Stimulated activated CD8-positive, alpha-beta memory T cell treated with anti-CD3 and anti-CD28 coated beads, Interleukin-7, amount 100 ng/mL, for 4 hours (primary cell): ENCODE measurements at regions not wholly inside any gene's neighbourhood (a gene's known extent, or its start where the extent isn't known, plus 50 kb on each side); places are given as distances from the start of the nearest gene placed in this dataset.
"Not testable (repeated sequence)": the region's sequence is repeated elsewhere in the genome, so short reads cannot be mapped to it uniquely, and the experiment has no call there.

Experiments
- DNase-seq, 2 donors: peaks; one replicate each; pipeline ENCODE4 v3.0.0-alpha.2; 2020; ENCODE audit warnings: low read depth in 2 of 2

DNA sequence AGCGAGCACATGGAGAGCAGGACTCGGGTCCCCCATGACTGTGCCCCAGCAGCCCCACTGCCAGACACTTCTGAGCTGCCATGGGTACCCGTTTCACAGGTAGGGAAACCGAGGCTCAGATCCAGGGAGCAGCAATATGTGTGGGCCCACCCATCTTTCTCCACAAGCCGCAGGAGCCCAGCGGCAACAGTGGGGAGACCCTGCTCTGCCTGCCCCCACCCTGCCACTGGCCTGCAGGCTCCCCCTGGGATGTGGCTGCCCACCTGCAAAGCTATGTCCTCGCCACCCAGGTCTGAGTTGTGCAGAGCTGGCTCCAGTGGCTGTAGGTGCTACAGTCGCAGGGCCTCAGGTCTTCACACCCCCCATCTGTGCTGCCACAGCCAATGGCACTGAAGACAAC, 50.6 kb upstream of the C1QTNF9B start:
- no peak for DNase-seq

DNA sequence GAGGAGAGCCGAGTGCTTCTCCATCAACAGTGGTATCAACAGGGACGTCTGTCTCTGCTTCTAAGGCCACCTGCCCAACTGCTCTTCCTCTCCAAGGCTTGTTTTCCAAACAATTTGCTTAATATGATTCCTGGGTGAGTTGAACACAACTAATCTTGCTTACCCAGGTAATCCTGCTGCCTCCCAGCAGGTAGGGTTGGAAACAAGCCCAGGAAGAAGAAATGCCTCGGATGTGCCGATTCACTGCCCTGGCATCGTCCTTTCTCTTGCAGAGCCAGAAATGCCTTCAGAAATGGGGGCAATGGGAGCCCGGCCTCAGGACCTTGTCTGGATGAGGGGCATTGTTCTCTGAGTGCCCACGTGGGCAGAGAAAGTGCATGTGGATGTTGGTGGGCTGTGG, 51.9 kb upstream of the C1QTNF9B start:
- no peak for DNase-seq

DNA sequence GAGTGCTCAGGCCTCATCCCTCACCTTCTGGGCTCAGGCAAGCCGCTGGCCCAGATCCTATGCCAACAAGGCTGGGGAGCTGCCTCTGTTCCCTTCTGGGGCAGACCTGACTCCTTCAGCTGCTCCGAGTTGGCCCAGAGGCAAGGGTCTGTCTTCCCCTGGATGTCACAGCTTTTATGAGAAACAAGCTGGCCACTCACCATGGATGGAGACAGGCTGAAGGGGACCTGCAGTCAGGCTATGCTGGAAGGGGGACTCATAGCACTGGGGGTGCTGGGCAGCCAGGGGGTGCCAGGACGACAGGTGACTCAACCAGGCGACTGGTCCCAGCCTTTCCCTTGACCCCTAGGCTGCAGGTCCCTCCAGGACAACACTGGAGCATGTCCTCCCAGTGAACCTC, 52.4 kb upstream of the C1QTNF9B start:
- no peak for DNase-seq

DNA sequence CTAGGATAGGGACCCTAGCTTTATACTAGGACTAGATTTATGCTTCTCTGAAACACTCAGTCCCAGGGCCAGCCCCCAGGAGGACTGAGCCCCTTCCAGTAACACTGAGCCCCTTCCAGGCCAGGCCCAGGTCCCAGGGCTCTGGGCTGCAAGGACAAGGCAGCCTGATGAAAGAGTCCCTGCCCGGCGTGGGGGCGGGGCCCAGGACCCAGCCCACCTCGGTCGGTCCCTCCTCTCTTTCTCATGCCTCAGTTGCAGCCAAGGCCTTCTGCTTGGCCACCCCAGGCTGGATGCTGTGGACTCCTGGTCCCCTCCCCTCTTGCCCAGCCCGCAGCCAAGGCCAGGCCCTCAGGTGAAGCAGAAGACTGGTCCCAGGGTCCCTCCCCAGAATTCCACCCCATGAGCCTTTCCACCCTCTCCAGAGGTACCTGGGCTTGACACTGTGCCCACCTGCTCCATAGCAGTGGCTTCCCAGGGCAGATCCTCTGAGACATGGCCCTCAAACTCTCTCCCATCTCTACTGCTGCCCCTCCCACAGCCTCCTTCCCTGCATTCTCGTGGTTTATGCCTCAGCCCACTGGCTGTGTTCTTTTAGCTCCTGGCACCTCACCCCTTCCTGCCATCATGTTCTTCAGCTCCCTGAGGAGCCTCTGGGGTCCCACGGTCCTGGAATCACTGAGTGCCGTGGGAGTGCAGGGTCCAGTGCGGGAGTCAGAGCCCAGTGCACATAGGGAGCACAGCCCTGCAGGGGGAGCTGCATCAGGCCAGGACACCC, 53.6 kb upstream of the C1QTNF9B start:
- no peak for DNase-seq

DNA sequence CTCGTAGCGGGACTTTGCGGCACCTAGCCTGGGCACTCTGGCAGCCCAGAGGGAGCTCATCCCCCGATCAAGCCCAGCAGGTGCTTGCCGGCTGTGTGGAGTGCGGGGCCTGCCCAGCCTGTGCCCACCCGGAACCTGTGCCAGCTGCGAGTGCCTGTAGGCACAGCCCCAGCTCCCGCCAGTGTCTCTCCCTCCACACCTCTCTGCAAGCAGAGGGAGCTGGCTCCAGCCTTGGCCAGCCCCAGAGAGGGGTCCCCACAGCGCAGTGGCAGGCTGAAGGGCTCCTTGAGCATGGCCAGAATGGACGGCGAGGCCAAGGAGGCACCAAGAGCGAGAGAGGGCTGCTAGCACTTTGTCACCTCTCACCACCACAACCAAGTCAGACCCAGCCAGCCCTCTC, 55.5 kb upstream of the C1QTNF9B start:
- no peak for DNase-seq

DNA sequence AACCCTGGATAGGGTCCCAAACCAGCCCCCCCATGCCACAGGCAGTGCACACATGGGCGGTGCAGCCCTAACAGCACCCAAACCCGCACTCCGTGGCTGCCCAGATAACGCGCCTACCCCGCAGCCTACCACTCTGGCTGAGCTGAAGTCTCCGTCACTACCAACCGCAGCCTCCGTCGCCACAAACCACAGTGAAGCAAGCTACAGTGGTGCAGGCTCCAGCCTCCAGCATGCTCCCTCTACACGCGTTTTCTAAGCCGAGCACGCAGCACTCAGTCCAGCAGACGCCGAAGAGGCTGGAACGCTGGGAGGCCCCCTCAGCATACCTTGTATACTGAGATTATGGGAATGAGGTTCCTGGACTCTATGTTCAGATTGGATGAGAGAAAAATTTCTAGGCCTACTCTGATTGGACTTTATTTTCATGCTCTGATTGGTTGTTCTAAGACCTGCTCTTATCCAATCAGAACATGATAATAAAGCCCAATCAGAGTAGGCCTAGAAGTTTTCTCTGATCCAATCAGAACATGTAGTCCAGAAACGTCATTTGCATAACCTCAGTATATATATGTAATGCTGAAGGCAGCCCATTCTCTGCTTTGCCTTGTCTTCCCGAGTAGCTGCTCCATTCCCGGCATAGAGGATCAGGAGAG, 56.7 kb upstream of the C1QTNF9B start:
- no peak for DNase-seq

DNA sequence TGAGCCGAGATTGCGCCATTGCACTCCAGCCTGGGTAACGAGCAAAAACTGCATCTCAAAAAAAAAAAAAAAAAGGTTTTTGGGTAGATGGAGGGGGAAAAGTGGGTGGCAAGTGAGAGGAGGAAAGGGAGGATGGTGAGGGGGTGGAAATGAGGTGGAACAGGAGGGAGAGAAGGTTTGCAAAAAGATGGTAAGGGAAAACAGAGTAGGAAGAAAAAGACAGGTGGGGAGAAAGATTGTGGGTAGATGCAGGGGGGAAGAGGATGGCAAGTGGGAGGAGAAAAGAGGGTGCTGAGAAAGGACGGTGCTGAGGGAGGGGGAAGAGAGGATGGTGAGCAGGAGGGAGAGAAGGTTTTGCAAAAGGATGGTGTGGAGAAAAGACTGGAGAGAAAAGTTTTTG, 57.8 kb upstream of the C1QTNF9B start:
- DNase-seq = no peak

DNA sequence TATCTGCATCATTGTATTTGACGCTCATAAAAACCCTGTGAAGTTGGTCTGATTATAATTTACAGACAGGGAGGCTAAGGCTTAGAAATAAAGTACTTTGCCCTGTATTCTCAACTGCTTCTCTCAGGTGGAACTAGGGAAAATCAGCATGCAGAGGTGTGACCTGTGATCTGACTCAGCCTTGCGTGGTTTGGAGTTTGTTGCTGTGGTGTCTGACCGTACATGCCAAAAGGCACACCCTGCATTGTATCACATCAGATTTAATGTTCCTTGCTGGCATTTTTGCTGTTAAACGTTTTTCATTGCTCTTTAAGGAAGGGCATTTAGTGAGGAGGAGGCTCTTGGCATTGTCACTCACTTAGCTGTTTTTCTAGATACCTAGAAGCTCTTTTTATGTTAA, 58.8 kb upstream of the C1QTNF9B start:
- no peak for DNase-seq

DNA sequence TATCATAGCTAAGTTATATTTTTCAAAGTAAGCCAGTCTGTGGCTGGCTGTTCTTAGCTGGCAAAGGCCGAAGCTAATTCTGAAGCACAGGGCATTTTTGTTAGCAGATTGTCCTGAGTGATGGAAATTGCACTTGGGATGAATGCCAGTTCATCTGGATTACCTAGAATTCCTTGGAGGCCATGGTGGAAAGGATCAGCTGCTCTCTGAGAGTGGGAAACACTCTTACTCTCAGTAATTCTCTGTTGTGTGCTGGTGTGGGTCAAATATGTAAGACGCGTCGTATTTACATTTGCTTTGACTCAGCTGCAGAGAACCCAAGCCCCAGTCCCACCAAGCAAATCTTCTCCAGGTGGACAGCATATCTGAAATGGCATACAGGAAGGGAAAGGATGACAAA, 60.7 kb upstream of the C1QTNF9B start:
- DNase-seq = no peak

DNA sequence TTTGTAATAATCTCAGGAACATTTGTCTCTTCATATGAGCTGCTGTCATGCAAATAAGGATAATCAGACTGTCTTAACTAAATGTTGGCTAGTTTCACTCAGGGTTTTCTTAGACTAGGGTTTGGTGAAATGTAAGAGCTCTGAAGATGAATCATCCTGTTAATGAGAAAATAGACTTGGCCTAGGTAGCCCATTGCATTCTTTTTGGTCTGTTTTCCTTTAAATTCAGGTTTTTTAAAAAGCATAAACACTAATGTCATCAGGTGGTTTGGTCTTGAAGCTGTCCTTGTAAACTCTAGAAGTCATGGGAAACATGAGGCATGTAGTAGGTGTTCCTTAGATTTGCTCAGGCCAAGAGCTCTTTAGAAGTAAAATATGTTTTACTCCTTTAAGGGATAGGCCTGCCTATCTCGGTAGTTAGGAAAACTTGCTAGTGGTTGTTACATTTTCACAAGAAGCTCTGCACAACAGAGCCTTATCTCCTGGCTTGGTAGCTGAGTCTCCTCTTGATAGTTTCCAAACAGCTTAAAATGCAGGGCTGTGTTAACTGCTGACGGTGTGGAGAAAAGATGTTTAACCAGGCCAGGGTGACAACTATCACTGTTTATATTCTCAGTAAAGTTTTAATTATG, 62.0 kb upstream of the C1QTNF9B start:
- no peak for DNase-seq

DNA sequence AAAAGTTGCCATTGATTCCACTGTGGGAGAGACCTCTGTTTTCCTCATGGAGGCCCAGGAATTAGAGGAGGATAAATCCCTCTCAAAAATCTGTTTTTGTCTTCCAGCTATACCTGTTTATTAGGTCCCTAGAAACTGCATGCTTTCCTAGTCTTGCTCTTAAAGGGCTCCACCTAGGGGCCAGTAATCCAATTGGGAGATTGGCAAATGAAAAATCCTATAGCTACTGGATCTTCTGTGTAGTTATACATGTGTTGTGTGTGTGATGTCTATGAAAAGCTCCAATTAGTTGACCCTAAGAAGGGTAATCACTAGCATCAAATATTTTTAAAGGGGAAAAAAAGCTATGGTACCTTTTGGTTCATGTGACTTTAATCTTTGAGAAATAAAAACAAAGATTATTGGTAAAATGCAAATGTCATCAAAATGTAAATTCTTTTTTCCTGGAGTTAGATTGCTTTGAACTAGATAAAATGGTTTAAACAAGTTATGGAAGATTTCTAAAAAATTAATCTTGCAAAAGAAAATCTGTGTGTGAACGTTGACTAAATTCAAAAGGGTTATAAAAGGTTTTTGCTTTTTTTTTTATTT, 63.4 kb upstream of the C1QTNF9B start:
- DNase-seq = no peak

DNA sequence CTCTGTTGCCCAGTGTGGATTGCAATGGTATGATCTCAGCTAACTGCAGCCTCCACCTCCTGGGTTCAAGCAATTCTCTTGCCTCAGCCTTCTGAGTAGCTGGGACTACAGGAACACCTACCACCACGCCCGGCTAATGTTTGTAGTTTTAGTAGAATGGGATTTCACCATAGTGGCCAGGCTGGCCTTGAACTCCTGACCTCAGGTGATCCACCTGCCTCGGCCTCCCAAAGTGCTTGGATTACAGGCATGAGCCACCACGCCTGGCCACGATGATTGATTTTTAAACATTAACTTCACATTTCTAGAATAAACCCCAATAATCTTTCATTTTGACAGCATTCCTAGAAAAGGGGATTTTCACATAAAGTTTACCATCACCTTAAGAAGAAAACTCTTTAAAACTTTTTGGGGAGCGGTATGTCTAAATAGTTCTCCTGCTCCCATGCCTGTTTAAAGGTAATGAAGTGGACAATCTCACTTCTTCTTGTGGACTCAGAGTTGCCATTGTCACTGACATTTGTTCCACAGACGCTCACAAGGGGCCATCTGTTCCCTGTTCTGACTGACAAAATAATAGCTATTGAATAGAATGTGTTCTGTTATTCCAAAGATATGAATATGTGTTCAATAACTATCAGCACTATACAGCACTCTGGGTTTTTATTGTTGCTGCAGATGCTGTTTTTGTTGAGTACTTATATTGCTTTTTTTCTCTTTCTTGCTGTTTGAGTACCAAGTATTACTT, 66.1 kb upstream of the C1QTNF9B start:
- DNase-seq = no peak

DNA sequence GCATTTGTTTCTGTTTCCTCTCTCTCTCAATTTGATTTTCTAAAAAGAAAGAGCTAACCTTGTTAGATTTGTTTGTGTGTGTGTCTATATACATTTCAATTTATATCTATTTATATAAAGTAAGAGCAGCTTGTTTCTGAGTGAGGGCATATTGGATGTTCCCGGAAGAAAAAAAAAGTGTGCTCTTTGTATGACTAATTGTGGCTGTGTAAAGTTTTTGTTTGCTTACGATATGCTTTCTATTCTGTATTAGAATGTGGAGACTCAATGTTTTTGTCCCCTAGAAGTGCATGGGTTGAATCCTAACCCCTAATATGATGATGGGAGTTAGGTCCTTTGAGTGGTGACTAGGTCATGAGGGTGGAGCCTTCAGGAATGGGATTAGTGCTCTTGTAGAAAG, 66.6 kb upstream of the C1QTNF9B start:
- DNase-seq = no peak

DNA sequence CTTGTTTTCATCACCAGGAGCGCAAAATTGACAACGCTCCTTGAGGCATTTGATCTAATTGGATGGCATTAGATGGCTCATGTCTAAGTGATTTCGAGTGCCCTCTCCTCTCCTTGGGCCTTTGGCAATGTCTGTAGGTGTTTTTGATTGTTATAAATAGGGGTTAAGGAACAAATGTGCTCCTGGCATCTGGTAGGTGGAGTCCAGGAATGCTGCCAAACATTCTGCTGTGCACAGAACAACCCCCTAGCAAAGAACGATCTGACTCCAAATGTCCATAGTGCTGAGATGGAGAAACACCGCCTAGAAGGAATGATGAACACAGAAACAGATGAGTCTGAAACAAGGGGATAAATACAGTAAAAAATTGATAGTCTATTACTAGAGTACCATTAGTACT, 68.0 kb upstream of the C1QTNF9B start:
- no peak for DNase-seq

DNA sequence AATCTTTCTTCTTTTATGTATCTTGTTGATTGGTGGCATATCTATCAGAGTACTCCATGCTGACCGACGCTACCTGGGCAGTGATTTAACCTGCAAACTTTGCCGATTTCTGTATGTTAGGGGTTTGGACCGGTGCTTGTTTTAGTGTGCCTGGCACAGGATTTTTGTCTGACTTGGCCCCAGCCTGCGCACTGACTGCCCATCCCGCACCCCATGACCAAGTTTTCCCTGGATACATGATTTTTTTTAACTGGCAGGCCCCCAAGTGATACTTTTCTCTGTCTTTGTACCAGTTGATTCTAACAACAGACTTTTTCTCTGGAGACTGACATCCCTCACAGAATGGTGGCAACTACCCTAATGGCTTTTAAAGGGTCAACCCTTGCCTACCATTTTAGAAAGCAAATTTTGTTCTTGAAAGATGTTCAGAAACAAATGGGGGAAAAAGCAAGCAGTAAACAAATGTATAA, 69.0 kb upstream of the C1QTNF9B start:
- DNase-seq = no peak

DNA sequence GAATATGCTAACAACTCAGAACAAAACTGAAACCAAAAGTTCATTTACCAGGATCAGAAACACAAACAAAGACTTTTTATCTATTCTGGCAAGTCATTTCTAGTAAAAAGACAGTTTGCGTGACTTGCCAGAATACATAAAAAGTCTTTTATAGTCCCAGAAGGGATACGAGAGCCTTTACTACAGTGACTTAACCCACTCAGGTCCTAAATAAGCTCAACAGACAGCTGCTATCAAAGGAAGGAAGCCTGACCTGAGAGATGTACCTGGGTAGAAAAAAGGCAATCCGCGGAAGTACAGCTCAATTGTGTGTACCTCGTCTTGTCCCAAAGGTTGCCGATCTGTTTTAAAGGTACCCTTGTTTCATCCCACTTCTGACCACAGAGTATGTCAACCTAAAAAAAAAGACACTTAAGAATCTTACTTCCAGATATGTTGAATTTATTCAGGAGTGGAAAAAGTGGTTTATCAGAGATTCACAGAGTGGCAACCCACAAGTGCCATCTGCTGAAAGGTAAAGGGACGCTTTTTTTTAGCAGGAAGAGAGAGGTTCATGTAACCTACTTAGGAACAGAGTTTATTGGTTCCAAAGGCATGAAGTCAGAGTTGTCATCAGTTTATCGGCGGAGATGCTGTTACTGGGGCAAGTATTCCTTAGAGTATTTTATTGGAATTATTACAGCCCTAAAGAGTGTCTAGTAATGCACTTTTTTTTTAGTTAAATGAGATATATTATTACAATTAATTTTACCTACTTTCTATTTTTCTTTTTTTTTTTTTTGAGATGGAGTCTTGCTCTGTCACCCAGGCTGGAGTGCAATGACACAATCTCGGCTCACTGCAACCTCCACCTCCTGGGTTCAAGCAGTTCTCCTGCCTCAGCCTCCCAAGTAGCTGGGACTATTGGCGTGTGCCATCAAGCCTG, 69.7 kb upstream of the C1QTNF9B start:
- no peak for DNase-seq

DNA sequence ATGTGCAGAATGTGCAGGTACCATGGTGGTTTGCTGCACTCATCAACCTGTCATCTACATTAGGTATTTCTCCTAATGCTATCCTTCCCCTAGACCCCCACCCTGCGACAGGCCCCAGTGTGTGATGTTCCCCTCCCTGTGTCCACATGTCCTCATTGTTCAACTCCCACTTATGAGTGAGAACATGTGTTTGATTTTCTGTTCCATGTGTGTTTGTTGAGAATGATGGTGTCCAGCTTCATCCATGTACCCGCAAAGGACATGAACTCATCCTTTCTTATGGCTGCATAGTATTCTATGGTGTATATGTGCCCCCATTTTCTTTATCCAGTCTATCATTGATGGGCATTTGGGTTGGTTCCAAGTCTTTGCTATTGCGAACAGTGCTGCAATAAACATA, 70.5 kb upstream of the C1QTNF9B start:
- not testable (repeated sequence) for DNase-seq

DNA sequence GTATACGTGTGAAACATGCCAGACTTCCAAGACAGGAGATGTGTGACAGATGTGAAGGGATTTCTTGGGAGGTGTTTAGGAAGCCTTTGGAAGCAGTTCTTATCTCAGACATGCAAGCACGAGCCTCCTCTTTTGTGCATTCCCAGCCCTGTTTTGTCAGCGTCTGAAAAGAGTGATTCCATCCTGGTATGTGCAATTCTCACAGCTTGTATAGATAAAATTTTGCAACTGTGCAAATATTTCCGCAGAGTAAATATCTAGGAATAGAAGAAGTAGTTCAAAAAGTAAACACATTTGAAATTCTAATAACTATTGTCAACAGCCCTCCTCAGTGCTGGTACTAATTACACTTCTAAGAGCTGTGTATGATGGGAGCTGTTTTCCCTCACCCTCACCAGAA, 72.3 kb upstream of the C1QTNF9B start:
- no peak for DNase-seq

DNA sequence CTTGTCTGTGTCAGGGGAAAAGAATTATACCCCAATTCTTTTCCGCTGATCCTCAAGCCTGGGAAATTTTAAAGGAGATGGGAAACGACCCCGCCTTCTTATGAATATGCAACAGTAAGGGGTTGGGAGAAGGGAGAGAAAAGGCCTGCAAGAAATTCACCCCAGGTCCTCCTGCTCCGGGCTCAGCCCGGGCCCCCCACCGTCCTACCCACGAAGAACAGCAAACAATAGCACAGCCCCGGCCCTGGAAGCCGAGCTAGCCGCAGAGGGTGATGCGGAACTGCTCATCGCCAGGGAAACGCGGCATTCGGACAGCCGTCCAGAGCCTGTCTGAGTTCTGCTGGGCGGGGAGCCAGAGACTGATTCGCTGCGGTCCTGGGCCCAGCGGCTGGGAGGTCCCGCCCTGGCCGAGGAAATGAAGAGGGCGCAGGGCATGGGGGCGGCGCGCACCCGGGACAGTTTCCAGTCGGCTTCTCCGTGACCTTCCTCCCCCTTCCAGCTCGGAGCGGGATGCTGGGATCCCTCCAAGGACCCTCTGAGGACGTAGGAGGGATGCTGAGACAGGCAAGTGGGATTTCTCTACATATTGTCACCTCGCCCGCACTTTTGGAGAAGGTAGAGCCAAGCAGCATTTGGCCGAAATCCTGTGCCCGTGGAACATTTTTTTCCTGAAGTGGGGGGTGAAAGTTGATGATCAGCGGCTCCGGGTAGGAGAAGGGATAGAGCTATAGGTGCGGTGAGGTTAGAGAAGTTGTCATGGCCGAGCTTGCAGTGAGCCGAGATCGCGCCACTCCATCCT, 82.3 kb upstream of the C1QTNF9B start:
- peak in 1 of 2 donors; percentile 15 for DNase-seq

DNA sequence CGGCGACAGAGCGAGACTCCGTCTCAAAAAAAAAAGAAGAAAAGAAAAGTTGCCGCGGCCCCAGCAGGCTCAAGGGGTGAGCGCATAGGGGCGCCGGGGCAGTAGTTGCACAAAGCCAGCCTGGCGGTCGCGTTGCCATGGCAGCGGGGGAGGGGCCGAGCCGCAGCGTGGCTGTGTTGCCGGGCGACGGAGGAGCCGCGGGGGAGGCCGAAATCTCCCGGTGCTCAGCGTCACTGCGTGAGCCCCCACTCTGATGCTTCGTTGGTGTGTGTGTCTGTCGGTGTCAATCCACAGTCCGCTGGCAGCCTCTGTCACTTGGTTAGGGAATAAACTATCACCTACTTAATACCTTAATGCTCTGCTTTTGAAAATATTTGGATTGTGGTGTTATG, 82.9 kb upstream of the C1QTNF9B start:
- peak; percentile 84 to 91 for DNase-seq
